ENCODE measurements at regions not wholly inside any gene's neighbourhood (a gene's known extent, or its start where the extent isn't known, plus 50 kb on each side); places are given as distances from the start of the nearest gene placed in this dataset.

DNA sequence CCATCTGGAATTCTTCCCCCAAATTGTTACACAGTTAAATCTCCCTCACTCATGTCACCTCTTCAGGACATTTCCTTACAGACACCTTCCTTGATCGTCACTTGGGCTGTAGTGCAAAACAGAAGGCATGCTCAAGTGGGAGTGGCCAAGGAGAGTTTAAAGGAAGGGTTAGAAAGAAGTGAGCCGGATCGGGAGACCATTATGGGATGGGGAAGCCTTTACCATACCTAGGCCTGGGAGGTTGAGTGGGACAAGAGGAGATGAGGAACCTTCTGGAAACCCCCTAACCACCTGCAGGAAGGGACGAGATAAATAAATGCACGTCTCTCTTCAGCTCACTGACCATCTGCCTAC lies 102.7 kb downstream of the UCHL1 start:
- DNase-seq (ENCODE audit: low read depth, low spot score) = no peak

- no peak for DNase-seq (ENCODE audit: low read depth, low spot score)
Observed at GRCh38 chr4:41359836-41360213, 103.1 kb downstream of the UCHL1 start.

GRCh38 chr4:41360214-41360920 lies 103.6 kb downstream of the UCHL1 start:
- DNase-seq (ENCODE audit: low read depth, low spot score) = no peak

DNA sequence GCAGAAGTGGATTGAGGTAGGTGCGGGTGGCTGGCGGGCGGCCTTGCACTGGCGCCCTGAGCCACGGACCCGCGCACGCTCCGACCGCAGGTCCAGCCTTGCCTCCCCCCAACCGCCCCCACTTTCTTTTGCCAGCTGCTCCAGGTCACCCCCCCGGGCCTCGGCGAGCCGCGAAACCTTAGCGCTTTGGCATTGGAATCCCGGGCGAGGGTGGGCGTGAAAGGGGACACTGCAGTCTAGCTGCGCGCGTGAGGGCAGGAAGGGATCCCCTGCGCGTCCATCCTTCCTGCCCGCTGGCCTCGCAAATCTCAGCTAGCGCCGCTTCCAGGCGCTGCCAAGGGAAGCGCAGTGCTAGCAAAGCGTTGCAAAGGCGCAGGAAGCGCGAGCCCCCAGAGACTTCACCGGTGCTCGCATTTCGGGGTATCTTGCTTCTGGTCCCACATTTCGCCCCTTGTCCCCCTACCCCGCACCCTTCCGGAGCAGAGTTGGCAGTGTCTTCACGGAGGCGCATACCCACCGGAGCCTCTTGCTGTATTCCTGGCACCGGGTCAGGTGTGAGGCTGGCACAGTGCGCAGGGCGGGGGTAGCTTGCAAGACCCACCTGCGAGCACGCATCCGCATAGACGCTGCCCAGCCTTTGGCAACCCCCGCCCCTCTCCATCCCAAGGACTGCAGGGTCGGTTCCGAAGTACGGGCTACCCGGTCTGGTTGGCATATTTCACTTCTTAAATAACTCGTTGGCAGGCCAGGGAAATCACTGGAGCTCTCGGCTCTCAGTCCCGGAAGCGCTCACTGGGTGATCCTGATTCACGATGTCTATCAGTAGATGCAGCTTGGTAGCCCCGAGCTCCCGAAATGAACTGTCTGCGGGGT lies 104.4 kb downstream of the UCHL1 start:
- DNase-seq (ENCODE audit: low read depth, low spot score) = no peak

- DNase-seq (ENCODE audit: low read depth, low spot score) = no peak
Observed at GRCh38 chr4:41361794-41362526, 105.2 kb downstream of the UCHL1 start.

GRCh38 chr4:41362621-41363383 lies 106.1 kb downstream of the UCHL1 start:
- peak; percentile 92 for DNase-seq (ENCODE audit: low read depth, low spot score)

DNA sequence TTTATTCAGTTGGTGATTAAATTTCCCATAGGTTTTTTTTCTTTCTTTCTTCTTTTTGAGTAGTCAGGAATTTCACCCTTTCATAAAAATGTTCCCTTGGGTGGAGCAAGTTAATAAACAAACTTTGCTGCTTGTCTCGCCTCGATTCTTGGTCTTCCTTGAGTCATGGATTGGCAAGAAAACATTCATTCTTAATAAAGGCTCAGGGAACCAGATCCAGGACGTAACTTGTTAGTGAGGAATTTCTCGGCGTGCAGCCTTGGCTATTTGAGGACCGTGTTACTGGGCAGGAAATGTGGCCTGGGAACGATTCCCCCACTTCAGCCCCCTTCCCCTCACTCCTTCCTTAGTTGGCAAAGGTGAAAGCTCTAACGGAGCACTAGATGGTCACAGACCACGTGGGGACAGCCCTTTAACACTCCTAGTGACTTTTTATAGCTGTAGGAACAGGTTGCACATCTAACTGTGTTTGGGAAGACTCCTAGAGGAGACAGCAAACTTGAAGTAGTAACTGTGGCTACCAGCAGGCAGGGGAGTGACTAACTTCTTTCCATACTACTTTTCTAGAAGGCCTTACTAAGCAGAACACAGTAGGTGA lies 106.8 kb downstream of the UCHL1 start:
- no peak for DNase-seq (ENCODE audit: low read depth, low spot score)

DNA sequence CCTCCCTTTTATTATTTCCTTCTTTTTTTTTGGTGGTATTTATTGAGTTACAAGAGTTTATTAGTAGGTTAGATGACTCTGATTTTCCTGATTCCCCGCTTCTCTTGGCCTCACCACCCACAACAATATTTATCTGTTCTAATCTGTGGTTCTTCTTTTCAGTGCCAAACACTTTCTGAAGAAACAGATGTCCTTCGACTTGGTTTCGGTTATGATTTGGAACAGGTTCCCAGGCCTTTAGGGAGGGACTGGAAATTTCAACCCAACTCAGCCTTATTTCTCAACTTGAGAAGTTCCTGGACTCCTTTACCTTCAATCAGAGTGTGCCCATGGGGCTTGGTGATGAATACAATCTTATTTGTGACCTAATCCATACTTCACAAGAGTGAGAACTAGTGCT lies 108.1 kb downstream of the UCHL1 start:
- DNase-seq (ENCODE audit: low read depth, low spot score) = no peak

GRCh38 chr4:41365681-41366080 lies 109.0 kb downstream of the UCHL1 start:
- DNase-seq (ENCODE audit: low read depth, low spot score) = no peak

- DNase-seq (ENCODE audit: low read depth, low spot score) = no peak
Observed at GRCh38 chr4:41366911-41367517, 110.3 kb downstream of the UCHL1 start.

DNA sequence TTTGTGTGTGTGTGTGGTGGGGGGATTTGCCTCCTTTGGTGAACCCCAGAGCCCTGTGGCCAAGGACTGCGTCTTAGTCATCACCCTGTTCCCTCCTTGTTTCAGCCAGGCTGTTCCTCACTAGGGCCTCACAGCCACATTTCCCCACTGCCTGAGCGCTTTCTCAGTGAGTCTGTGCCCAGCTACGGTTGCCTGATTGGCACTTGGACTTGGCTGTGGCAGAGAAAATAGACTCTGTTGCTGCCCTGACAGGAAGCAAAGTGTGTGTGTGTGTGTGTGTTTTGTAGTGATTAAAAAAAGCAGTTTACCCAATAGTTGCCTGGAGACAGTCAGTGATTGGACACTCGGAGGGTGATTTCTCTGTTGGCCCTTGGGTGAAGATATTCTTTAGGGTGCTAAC lies 113.0 kb downstream of the UCHL1 start:
- no peak for DNase-seq (ENCODE audit: low read depth, low spot score)

GRCh38 chr4:41373221-41373620 lies 116.5 kb downstream of the UCHL1 start:
- DNase-seq (ENCODE audit: low read depth, low spot score) = no peak

DNA sequence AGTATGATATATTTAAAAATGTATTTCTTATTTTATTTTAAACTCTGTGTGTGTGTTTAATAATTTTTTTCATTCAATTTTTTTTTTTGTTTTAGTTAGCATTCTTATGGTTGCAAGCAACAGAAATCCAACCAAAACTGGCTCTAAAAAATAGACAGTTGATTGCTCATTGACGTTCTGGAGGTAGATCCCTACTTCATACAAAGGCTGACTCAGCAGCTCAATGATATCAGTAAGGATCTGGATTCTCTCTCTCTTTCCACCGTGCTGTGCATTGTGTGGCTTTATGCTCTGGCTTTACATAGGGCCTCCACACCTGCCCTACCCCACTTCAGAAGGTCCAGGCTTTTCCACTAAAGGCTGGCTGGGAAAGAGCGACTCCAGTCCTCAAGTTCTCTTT lies 117.8 kb downstream of the UCHL1 start:
- no peak for DNase-seq (ENCODE audit: low read depth, low spot score)

GRCh38 chr4:41375561-41375960 lies 118.8 kb downstream of the UCHL1 start:
- no peak for DNase-seq (ENCODE audit: low read depth, low spot score)

DNA sequence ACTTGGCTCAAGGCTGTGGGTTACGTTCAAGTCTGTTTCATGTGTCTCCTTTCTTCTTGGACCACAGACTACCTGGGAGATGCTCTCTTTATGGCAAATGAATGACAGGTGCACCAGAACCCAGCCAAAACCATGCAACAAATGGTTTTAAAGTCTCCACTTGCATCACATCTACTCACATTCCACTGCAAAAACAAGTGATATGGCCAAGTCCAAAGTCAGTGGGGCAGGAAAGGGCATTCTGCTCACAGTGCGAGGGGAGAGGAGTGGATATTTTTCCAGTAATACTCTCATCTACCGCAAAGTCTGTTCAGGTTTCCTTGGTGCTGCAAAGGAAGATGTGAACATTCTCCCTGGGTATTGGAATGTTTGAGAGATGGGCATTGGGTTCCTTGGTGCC lies 120.5 kb downstream of the UCHL1 start:
- DNase-seq (ENCODE audit: low read depth, low spot score) = no peak

DNA sequence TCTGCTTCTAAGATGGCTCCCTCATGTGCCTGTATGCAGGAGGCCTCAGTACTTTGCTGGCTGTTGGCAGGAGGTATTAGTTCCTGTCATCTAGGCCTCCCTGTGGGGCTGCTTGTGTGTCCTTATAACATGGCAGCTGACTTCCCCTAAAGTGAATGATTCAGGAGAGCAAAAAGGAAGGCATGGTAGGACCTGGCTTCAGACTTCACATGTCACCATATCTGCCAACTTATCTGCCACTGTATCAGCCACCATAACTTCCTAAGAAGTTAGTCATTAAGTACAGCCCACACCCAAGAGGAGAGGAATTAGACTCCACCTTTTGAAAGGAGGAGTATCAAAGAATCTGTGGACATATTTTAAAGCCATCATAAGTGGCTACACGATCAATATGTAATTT lies 122.5 kb downstream of the UCHL1 start:
- no peak for DNase-seq (ENCODE audit: low read depth, low spot score)

GRCh38 chr4:41380511-41381157 lies 123.9 kb downstream of the UCHL1 start:
- DNase-seq (ENCODE audit: low read depth, low spot score) = no peak

- DNase-seq (ENCODE audit: low read depth, low spot score) = no peak
Observed at GRCh38 chr4:41381384-41381783, 124.7 kb downstream of the UCHL1 start.

GRCh38 chr4:41384992-41385391 lies 128.3 kb downstream of the UCHL1 start:
- DNase-seq (ENCODE audit: low read depth, low spot score) = no peak

DNA sequence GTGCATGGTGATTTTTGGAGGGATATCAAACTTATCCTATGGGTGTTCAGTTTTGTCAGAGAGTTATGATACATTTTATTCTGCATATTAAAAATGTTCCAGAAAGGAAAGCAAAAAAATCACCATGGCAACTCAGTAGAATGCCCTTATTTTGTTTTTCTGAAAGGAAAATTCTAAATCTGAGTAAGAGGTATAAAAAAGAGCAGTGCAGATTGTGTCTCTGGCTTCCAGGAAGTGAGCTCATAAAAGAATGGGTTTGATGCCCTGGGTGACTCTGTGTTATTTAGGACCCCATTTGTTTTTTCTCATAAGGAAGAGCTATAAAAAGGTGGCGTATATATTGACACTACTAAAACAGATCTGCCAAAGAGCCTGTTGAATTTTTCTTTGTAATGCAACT lies 128.8 kb downstream of the UCHL1 start:
- no peak for DNase-seq (ENCODE audit: low read depth, low spot score)
